Mesendoderm (in vitro differentiated cells): ENCODE measurements at regions not wholly inside any gene's neighbourhood (a gene's known extent, or its start where the extent isn't known, plus 50 kb on each side); places are given as distances from the start of the nearest gene placed in this dataset.

Source experiments
- DNase-seq: peaks from one replicate; pipeline ENCODE4 v3.0.0; 2013
- H2AK5ac ChIP-seq: 2 replicates; pipeline ENCODE4 v1.6.1; 2013; ENCODE audit warnings: low read length, inconsistent platforms
- H2BK120ac ChIP-seq: 2 replicates; pipeline ENCODE4 v1.6.1; 2013; ENCODE audit warnings: low read depth, mild to moderate bottlenecking, low read length, moderate library complexity, mixed read lengths
- H2BK15ac ChIP-seq: replicated peaks from 2 replicates; pipeline ENCODE4 v1.6.1; 2013; ENCODE audit warnings: low read depth, mild to moderate bottlenecking, moderate library complexity
- H2BK5ac ChIP-seq: 2 replicates; pipeline ENCODE4 v1.6.1; 2013; ENCODE audit warnings: low read length, inconsistent platforms
- H3K18ac ChIP-seq: 2 replicates; pipeline ENCODE4 v1.6.1; 2013; ENCODE audit warnings: mild to moderate bottlenecking, low read length, mixed read lengths
- H3K23ac ChIP-seq: one replicate; pipeline ENCODE4 v1.6.1; 2013; ENCODE audit warnings: low read length
- H3K27ac ChIP-seq: 2 replicates; pipeline ENCODE4 v1.5.1; 2013; ENCODE audit warnings: low read depth, mild to moderate bottlenecking, inconsistent platforms, low read length, moderate library complexity
- H3K27me3 ChIP-seq: 2 replicates; pipeline ENCODE4 v1.6.1; 2013; ENCODE audit warnings: low read length, control low read depth, mild to moderate bottlenecking, inconsistent platforms; ENCODE audit not compliant: insufficient read depth, poor library complexity
- H3K36me3 ChIP-seq: 2 replicates; pipeline ENCODE4 v1.6.1; 2013; ENCODE audit warnings: low read length, inconsistent platforms; ENCODE audit not compliant: control insufficient read depth, insufficient read depth
- H3K4ac ChIP-seq: one replicate; pipeline ENCODE4 v1.6.1; 2013; ENCODE audit warnings: low read depth, mild to moderate bottlenecking, low read length, moderate library complexity
- H3K4me1 ChIP-seq: 2 replicates; pipeline ENCODE4 v1.6.1; 2013; ENCODE audit warnings: low read depth, low read length, inconsistent platforms; ENCODE audit not compliant: control insufficient read depth
- H3K4me2 ChIP-seq: 2 replicates; pipeline ENCODE4 v1.6.1; 2013; ENCODE audit warnings: low read length
- H3K4me3 ChIP-seq: 2 replicates; pipeline ENCODE4 v1.5.1; 2013; ENCODE audit warnings: mild to moderate bottlenecking, low read length
- H3K56ac ChIP-seq: one replicate; pipeline ENCODE4 v1.6.1; 2013; ENCODE audit warnings: low read length
- H3K79me1 ChIP-seq: 2 replicates; pipeline ENCODE4 v1.6.1; 2013; ENCODE audit warnings: low read length, inconsistent platforms
- H3K79me2 ChIP-seq: 2 replicates; pipeline ENCODE4 v1.6.1; 2013; ENCODE audit warnings: mild to moderate bottlenecking, low read length; ENCODE audit not compliant: control insufficient read depth, insufficient read depth
- H3K9ac ChIP-seq: 2 replicates; pipeline ENCODE4 v1.6.1; 2013; ENCODE audit warnings: low read length, inconsistent platforms
- H4K5ac ChIP-seq: one replicate; pipeline ENCODE4 v1.6.1; 2013; ENCODE audit warnings: low read length
- H4K8ac ChIP-seq: one replicate; pipeline ENCODE4 v1.6.1; 2013; ENCODE audit warnings: low read depth, mild to moderate bottlenecking, control low read depth, low read length, moderate library complexity
- WGBS: extraction: QIAGEN DNeasy Blood & Tissue Kit; methylation state at CpG from one replicate; pipeline ENCODE4 v1.1.7; 2013; ENCODE audit warnings: low lambda C conversion rate, missing lambda C conversion rate; ENCODE audit not compliant: insufficient coverage; ENCODE audit errors: extremely low coverage; 5-methylcytosine and 5-hydroxymethylcytosine counted together

DNA sequence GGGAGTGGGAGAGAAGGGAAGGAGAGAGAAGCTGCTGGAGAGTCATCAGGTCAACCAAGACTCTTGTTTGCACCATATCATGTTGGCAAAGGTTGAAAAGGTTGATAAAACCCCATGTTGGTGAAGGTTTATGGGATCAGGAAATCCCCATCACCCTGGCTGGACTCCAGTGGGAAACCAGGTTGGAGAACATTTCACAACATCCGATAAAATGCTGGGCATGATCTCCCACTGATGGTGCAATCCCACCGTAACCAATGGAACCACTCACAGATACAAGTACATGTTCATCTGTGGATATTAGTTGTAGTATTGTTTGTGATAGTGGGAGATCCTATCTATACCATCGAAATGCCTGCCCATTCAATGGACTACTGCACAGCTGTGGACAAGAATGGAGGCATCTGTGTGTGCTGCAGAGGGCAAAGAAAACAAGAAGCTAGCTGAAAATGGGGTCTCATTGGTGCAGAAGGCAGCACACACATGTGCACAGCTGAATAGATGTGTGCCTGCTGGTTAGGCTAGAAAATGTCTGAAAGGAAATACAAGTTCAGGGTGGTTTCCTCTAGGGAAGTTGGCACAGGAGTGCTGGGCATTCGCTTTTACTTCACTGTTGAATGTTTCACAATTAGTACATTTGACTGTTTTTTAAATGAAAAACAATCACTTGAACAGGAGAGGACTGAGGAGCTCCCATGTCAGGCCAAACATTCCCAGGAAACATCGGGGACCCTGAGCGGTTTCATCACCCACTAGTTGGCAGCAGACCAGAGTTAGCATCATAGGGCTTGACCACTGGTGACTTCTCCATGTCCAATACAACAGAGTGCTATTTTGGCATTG lies 80.4 kb upstream of the MGMT start:
- H2AK5ac ChIP-seq, result no peak overlapping the region
- no peak overlapping the region for H3K18ac ChIP-seq
- H4K8ac ChIP-seq, result no peak overlapping the region
- no peak overlapping the region for H3K4me2 ChIP-seq
- no peak overlapping the region for H3K4me3 ChIP-seq
- no peaks in the 10 kb centered on the region for H3K36me3 ChIP-seq
- no peak overlapping the region for H3K4ac ChIP-seq
- H3K56ac ChIP-seq, result no peak overlapping the region
- no peak overlapping the region for H2BK5ac ChIP-seq
- H2BK120ac ChIP-seq, result no peak overlapping the region
- H3K4me1 ChIP-seq, result no peaks in the 10 kb centered on the region
- DNase-seq, result no peak
- no CpG with 5 or more reads among the region's 6 CpGs for WGBS
- H3K9ac ChIP-seq, result no peak overlapping the region
- no peak overlapping the region for H4K5ac ChIP-seq
- H3K79me1 ChIP-seq, result no peaks in the 10 kb centered on the region
- no peak overlapping the region for H3K27ac ChIP-seq
- H3K79me2 ChIP-seq, result no peaks in the 10 kb centered on the region
- no peak overlapping the region for H3K23ac ChIP-seq
- H3K27me3 ChIP-seq, result no peaks in the 10 kb centered on the region
- H2BK15ac ChIP-seq, result no peak overlapping the region

DNA sequence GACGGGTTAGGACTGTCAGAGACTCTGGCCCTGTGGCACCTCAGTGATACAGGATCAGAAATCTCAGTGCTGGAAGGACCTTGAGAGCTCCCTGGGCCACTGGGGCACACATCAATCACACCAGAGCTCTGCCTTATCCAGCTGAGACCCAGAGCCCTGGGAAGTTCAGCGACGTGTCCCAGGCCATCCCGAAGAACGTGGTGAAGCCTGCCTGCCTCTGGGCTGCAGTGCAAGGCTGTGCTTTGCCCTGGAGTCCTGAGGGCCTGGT lies 79.8 kb upstream of the MGMT start:
- no peak overlapping the region for H2AK5ac ChIP-seq

DNA sequence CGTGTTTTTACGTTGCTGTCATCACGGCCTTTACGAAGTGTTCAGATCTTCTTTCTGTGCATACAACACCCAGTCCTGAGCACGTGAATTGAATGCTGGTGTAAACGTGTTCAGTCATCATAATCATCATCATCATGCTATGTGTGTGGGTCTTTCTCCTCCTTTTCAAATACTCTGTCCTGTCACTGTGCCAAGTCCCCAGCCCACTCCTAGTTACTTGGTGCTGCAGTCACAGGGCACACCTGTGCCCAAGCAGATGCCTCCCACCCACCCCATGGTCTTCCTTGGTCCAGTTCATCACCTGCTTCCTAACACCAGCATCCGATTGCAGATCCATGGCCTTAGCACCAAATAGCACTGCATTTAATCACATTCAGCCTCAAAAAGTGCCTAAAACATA lies 78.6 kb upstream of the MGMT start:
- H3K36me3 ChIP-seq, result no peaks in the 10 kb centered on the region
- no peak overlapping the region for H3K9ac ChIP-seq
- H2AK5ac ChIP-seq, result no peak overlapping the region
- no peak overlapping the region for H3K23ac ChIP-seq
- no peak overlapping the region for H3K4ac ChIP-seq
- WGBS, result no CpG with 5 or more reads among the region's 7 CpGs
- no peak overlapping the region for H2BK15ac ChIP-seq
- no peak overlapping the region for H3K27ac ChIP-seq
- no peak overlapping the region for H2BK120ac ChIP-seq
- no peaks in the 10 kb centered on the region for H3K4me1 ChIP-seq
- DNase-seq, result no peak
- H4K5ac ChIP-seq, result no peak overlapping the region
- H4K8ac ChIP-seq, result no peak overlapping the region
- no peaks in the 10 kb centered on the region for H3K27me3 ChIP-seq
- H3K79me1 ChIP-seq, result no peaks in the 10 kb centered on the region
- H3K18ac ChIP-seq, result no peak overlapping the region
- no peak overlapping the region for H3K4me3 ChIP-seq
- H3K4me2 ChIP-seq, result no peak overlapping the region
- no peak overlapping the region for H2BK5ac ChIP-seq
- H3K79me2 ChIP-seq, result no peaks in the 10 kb centered on the region
- no peak overlapping the region for H3K56ac ChIP-seq

More for the DNA sequence above, 79.8 kb upstream of the MGMT start:
- Histone ChIP-seq H3K79me2 (no peaks in the 10 kb centered on the region), H2BK120ac (no peak overlapping the region), H3K4me2 (no peak overlapping the region), H4K5ac (no peak overlapping the region), H3K36me3 (no peaks in the 10 kb centered on the region), H2BK15ac (no peak overlapping the region), H3K27me3 (no peaks in the 10 kb centered on the region), H3K18ac (no peak overlapping the region), H3K9ac (no peak overlapping the region), H3K23ac (no peak overlapping the region), H2BK5ac (no peak overlapping the region), H3K79me1 (no peaks in the 10 kb centered on the region), H4K8ac (no peak overlapping the region), H3K4me1 (no peaks in the 10 kb centered on the region), H3K56ac (no peak overlapping the region), H3K4ac (no peak overlapping the region), H3K27ac (no peak overlapping the region), H3K4me3 (no peak overlapping the region)
- no CpG with 5 or more reads among the region's 5 CpGs for WGBS
- DNase-seq, result no peak

DNA sequence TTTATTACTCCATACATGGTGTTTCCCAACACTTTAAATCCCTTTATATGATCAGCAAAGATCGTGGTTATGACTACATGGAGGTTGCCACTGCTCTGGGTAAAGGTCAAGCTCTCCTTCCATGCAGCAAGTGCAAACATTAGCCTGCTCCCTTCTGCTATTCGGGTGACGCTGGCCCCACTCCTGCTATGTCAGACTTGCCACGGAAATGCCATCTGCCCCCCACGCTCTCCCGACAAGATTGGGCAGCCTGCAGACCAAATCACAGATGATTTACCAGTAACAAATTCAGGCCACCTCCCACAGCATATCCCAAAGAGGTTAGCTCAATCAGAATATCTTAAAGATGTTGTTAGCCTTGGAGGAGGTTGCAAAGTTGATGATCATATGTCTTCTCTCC lies 77.8 kb upstream of the MGMT start:
- Histone ChIP-seq H4K5ac (no peak overlapping the region), H2AK5ac (no peak overlapping the region), H2BK15ac (no peak overlapping the region), H3K4me1 (no peaks in the 10 kb centered on the region), H3K27ac (no peak overlapping the region), H3K27me3 (no peaks in the 10 kb centered on the region), H3K4ac (no peak overlapping the region), H3K79me1 (no peaks in the 10 kb centered on the region), H3K23ac (no peak overlapping the region), H3K79me2 (no peaks in the 10 kb centered on the region), H3K36me3 (no peaks in the 10 kb centered on the region), H2BK5ac (no peak overlapping the region), H2BK120ac (no peak overlapping the region), H3K9ac (no peak overlapping the region), H4K8ac (no peak overlapping the region), H3K56ac (no peak overlapping the region), H3K18ac (no peak overlapping the region), H3K4me2 (no peak overlapping the region), H3K4me3 (no peak overlapping the region)
- no peak for DNase-seq
- WGBS, result no CpG with 5 or more reads among the region's 6 CpGs

DNA sequence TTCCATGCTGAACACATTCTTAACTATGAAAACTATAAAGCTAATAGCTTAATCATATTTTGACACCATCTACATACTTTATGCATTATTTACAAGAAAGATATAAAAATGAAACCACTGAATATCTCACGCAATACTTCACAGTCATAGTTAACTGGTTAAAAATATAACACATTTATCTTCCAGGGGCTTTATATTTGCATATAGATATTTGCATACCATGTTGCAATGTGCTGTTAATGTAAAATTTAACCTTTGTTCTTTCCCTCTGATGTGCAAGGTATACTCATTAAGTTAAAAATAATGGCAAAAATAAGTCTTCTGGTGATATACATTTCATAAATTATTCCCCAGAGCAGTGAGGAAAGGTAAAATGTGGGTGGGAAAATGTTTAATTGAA lies 76.9 kb upstream of the MGMT start:
- H3K4me3 ChIP-seq, result no peak overlapping the region
- no peak overlapping the region for H3K4me2 ChIP-seq
- H3K4ac ChIP-seq, result no peak overlapping the region
- no peaks in the 10 kb centered on the region for H3K4me1 ChIP-seq
- no peak overlapping the region for H4K5ac ChIP-seq
- no peaks in the 10 kb centered on the region for H3K27me3 ChIP-seq
- no peak overlapping the region for H4K8ac ChIP-seq
- no peak overlapping the region for H3K56ac ChIP-seq
- no peak overlapping the region for H3K23ac ChIP-seq
- no peak for DNase-seq
- no peak overlapping the region for H2BK15ac ChIP-seq
- no peaks in the 10 kb centered on the region for H3K79me1 ChIP-seq
- H2BK5ac ChIP-seq, result no peak overlapping the region
- WGBS, result no CpG with 5 or more reads among the region's 1 CpG
- no peak overlapping the region for H3K18ac ChIP-seq
- H2BK120ac ChIP-seq, result no peak overlapping the region
- H2AK5ac ChIP-seq, result no peak overlapping the region
- H3K79me2 ChIP-seq, result no peaks in the 10 kb centered on the region
- H3K9ac ChIP-seq, result no peak overlapping the region
- H3K27ac ChIP-seq, result no peak overlapping the region
- no peaks in the 10 kb centered on the region for H3K36me3 ChIP-seq

DNA sequence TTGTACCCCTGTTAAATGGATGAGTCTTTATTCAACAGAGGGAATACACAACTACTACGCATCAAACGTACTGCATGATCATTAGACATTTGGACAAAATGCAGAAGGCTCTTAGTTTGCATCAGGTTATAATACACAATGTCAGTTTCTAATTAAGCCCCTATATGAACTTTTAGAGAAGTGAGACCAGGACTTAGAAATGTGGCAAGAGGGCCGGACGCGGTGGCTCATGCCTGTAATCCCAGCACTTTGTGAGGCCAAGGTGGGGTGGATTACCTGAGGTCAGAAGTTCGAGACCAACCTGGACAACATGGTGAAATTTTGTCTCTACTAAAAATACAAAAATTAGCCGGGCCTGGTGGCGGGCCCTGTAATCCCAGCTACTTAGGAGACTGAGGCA lies 76.3 kb upstream of the MGMT start:
- no peaks in the 10 kb centered on the region for H3K4me1 ChIP-seq
- H3K23ac ChIP-seq, result no peak overlapping the region
- no peak overlapping the region for H2BK15ac ChIP-seq
- no peaks in the 10 kb centered on the region for H3K79me1 ChIP-seq
- no peak overlapping the region for H3K4me2 ChIP-seq
- H3K36me3 ChIP-seq, result no peaks in the 10 kb centered on the region
- no peak overlapping the region for H4K8ac ChIP-seq
- no peak overlapping the region for H3K27ac ChIP-seq
- H2BK5ac ChIP-seq, result no peak overlapping the region
- H3K56ac ChIP-seq, result no peak overlapping the region
- H3K27me3 ChIP-seq, result no peaks in the 10 kb centered on the region
- no peak overlapping the region for H3K9ac ChIP-seq
- H2AK5ac ChIP-seq, result no peak overlapping the region
- no CpG with 5 or more reads among the region's 8 CpGs for WGBS
- no peak overlapping the region for H3K4ac ChIP-seq
- no peak for DNase-seq
- H3K18ac ChIP-seq, result no peak overlapping the region
- H3K79me2 ChIP-seq, result no peaks in the 10 kb centered on the region
- H3K4me3 ChIP-seq, result no peak overlapping the region
- no peak overlapping the region for H2BK120ac ChIP-seq
- H4K5ac ChIP-seq, result no peak overlapping the region
